Astrocyte (in vitro differentiated cells and primary cell): ENCODE measurements at regions not wholly inside any gene's neighbourhood (a gene's known extent, or its start where the extent isn't known, plus 50 kb on each side); places are given as distances from the start of the nearest gene placed in this dataset.

Experiments
- DNase-seq: peaks from one replicate; pipeline ENCODE4 v3.0.0-alpha.2; 2010; ENCODE audit warnings: low read depth
- FAIRE-seq: peaks from 2 replicates; lab custom pipeline; 2011; peaks lifted over from hg19 to GRCh38; lab: Jason Lieb, UNC
- H2AFZ ChIP-seq: 2 replicates; pipeline ENCODE4 v1.6.0; 2012; ENCODE audit warnings: low read depth, low read length, inconsistent platforms
- H3K27ac ChIP-seq: 2 replicates; pipeline ENCODE4 v1.5.1; 2011; ENCODE audit warnings: low read depth, low read length, inconsistent platforms
- H3K27me3 ChIP-seq: 2 replicates; pipeline ENCODE4 v1.6.0; 2011; ENCODE audit warnings: low read length, inconsistent platforms; ENCODE audit not compliant: insufficient read depth
- H3K36me3 ChIP-seq: 2 replicates; pipeline ENCODE4 v1.5.1; 2011; ENCODE audit warnings: low read length, inconsistent platforms; ENCODE audit not compliant: insufficient read depth
- H3K4me1 ChIP-seq: 2 replicates; pipeline ENCODE4 v1.5.1; 2011; ENCODE audit warnings: low read length, inconsistent platforms; ENCODE audit not compliant: insufficient read depth
- H3K4me2 ChIP-seq: 2 replicates; pipeline ENCODE4 v1.6.0; 2012; ENCODE audit warnings: low read length, inconsistent platforms
- H3K4me3 ChIP-seq: 2 replicates; pipeline ENCODE4 v1.5.1; 2011; ENCODE audit warnings: low read depth, mild to moderate bottlenecking, low read length, inconsistent platforms; ENCODE audit not compliant: insufficient read depth
- H3K79me2 ChIP-seq: 2 replicates; pipeline ENCODE4 v1.6.0; 2012; ENCODE audit warnings: mild to moderate bottlenecking, low read length, inconsistent platforms; ENCODE audit not compliant: insufficient read depth
- H3K9ac ChIP-seq: 2 replicates; pipeline ENCODE4 v1.6.0; 2012; ENCODE audit warnings: mild to moderate bottlenecking, low read length, inconsistent platforms
- H3K9me3 ChIP-seq: 2 replicates; pipeline ENCODE4 v1.5.1; 2012; ENCODE audit warnings: low read depth, mild to moderate bottlenecking, low read length, inconsistent platforms; ENCODE audit not compliant: insufficient read depth
- H4K20me1 ChIP-seq: 2 replicates; pipeline ENCODE4 v1.6.0; 2012; ENCODE audit warnings: low read length, inconsistent platforms; ENCODE audit not compliant: insufficient read depth
- H3K27ac Mint-ChIP-seq: one replicate; pipeline ENCODE4 v1.8.0; 2021; ENCODE audit warnings: mild to moderate bottlenecking, mixed read lengths; ENCODE audit not compliant: unreplicated experiment
- H3K27me3 Mint-ChIP-seq: one replicate; pipeline ENCODE4 v1.8.0; 2021; ENCODE audit warnings: low read depth, mixed read lengths; ENCODE audit not compliant: unreplicated experiment
- H3K36me3 Mint-ChIP-seq: one replicate; pipeline ENCODE4 v1.8.0; 2021; ENCODE audit warnings: low read depth, mixed read lengths; ENCODE audit not compliant: unreplicated experiment
- H3K4me1 Mint-ChIP-seq: one replicate; pipeline ENCODE4 v1.8.0; 2021; ENCODE audit warnings: low read depth, mixed read lengths; ENCODE audit not compliant: unreplicated experiment
- H3K4me3 Mint-ChIP-seq: one replicate; pipeline ENCODE4 v1.8.0; 2021; ENCODE audit warnings: mild to moderate bottlenecking, moderate library complexity, mixed read lengths; ENCODE audit not compliant: unreplicated experiment
- H3K9me3 Mint-ChIP-seq: one replicate; pipeline ENCODE4 v1.8.0; 2021; ENCODE audit warnings: mild to moderate bottlenecking, mixed read lengths; ENCODE audit not compliant: unreplicated experiment
- CTCF ChIP-seq: IDR thresholded peaks from 2 replicates; pipeline ENCODE4 v1.5.1; 2011; ENCODE audit warnings: low read depth, mild to moderate bottlenecking, inconsistent platforms, low read length, moderate library complexity; ENCODE audit not compliant: insufficient read depth
- EZH2 ChIP-seq: IDR thresholded peaks from 2 replicates; pipeline ENCODE4 v1.6.1; 2012; ENCODE audit warnings: mild to moderate bottlenecking, low read length, inconsistent platforms; ENCODE audit not compliant: insufficient read depth

GRCh38 chr2:236853585-236854051, 232.1 kb upstream of the COPS8 start:
- Histone ChIP-seq H3K36me3 (no peaks in the 10 kb centered on the region), H3K27ac (no peak overlapping the region), H3K4me3 (no peak overlapping the region), H4K20me1 (no peaks in the 10 kb centered on the region), H3K4me1 (no peaks in the 10 kb centered on the region), H3K9ac (no peak overlapping the region), H3K27me3 (no peaks in the 10 kb centered on the region), H2AFZ (no peak overlapping the region), H3K9me3 (no peaks in the 10 kb centered on the region), H3K4me2 (no peak overlapping the region), H3K79me2 (no peaks in the 10 kb centered on the region)
- H3K27me3 Mint-ChIP-seq = peaks cover 13% of the 10 kb centered on the region
- peaks cover 3% of the 10 kb centered on the region for H3K36me3 Mint-ChIP-seq
- TF ChIP-seq CTCF (no peak), EZH2 (no peak)
- no peak overlapping the region for H3K27ac Mint-ChIP-seq
- peaks cover 5% of the 10 kb centered on the region for H3K4me1 Mint-ChIP-seq
- FAIRE-seq = no peak
- H3K9me3 Mint-ChIP-seq = peaks cover 7% of the 10 kb centered on the region
- no peak overlapping the region for H3K4me3 Mint-ChIP-seq
- DNase-seq = no peak

- Histone ChIP-seq H3K9ac (no peak overlapping the region), H2AFZ (no peak overlapping the region), H3K27me3 (no peaks in the 10 kb centered on the region), H3K27ac (no peak overlapping the region), H3K9me3 (no peaks in the 10 kb centered on the region), H3K79me2 (no peaks in the 10 kb centered on the region), H4K20me1 (no peaks in the 10 kb centered on the region), H3K4me2 (no peak overlapping the region), H3K4me1 (no peaks in the 10 kb centered on the region), H3K36me3 (no peaks in the 10 kb centered on the region), H3K4me3 (no peak overlapping the region)
- FAIRE-seq (no peak), DNase-seq (no peak)
- no peak for TF ChIP-seq EZH2
- TF ChIP-seq CTCF = no peak
- H3K9me3 Mint-ChIP-seq = peaks cover 4% of the 10 kb centered on the region
- H3K4me3 Mint-ChIP-seq = no peak overlapping the region
- peaks cover 9% of the 10 kb centered on the region for H3K27me3 Mint-ChIP-seq
- no peak overlapping the region for H3K27ac Mint-ChIP-seq
- peaks cover 5% of the 10 kb centered on the region for H3K4me1 Mint-ChIP-seq
- peaks cover 3% of the 10 kb centered on the region for H3K36me3 Mint-ChIP-seq
These were observed 230.4 kb upstream of the COPS8 start for GRCh38 chr2:236855176-236855865.
